ENCODE measurements at regions not wholly inside any gene's neighbourhood (a gene's known extent, or its start where the extent isn't known, plus 50 kb on each side); places are given as distances from the start of the nearest gene placed in this dataset.
A peak's percentile ranks its signal among the peaks of the same experiment; 100 is the strongest.
"Not testable (repeated sequence)": the region's sequence is repeated elsewhere in the genome, so short reads cannot be mapped to it uniquely, and the experiment has no call there.

DNA sequence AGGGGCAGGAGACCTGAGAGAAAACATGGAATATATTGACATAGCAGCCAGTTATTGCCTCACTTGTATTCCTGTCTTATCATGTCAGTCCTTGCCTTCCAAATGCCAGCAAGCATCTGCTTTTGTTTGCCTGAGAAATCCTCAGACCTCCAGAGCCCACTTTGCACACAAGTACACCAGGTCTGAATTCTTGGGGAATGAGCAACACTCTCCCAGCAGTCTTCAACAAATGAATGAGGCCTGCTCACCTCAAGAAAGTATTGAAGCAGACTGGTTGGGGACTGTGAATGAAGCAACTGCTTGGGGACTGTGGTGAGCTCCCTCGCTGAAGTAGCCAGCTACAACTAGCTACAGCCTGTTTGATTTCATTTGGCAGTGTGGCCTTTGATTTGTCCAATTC is 172.8 kb upstream of the SPTLC3 start:
- no peak for DNase-seq

DNA sequence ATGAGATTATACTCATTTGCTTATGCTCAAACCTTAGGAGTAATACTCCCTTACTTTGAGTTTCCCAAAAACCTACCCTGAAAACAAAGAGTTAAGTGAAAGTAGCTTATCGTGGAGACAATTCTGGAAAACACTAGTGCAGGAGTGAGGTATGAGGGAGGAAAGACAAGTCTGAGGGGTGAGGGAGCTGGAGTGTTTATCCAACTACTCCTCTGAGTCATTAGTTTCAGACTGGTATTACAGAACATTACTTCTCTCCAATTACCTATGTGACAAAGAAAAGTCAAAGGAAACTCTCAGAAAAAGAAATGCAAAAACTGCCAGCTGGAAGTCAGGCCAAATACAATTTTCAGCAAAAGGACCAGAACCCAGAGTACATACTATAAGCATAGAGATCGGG is 171.1 kb upstream of the SPTLC3 start:
- DNase-seq = no peak

DNA sequence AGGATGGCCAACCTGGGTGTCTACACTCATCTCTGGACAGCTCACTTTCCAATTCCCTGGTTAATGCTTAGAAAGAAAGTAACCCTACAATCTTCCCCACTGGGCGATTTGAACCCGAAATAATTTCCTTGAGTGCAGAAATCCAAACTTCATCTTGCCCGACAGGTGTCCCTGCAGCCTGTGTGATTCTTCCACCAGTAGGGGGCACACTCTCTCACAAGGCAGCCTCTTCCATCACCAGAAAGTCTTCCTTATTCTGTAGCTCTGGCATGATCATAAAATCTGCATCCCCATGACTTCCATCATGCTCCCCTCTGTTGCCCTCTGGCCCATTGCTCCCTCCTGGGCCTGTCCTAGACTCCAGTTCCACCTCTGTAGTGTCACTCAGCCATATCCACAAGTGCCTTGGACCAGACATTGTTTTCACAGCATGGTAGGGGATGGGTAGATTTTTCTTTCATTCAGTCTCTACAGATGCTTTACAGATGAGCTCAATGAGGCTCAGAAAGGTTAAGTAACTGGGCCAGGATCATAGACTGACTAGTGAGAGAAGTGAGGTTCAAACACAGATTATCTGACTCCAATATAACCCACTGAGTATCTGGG is 170.4 kb upstream of the SPTLC3 start:
- no peak for DNase-seq

DNA sequence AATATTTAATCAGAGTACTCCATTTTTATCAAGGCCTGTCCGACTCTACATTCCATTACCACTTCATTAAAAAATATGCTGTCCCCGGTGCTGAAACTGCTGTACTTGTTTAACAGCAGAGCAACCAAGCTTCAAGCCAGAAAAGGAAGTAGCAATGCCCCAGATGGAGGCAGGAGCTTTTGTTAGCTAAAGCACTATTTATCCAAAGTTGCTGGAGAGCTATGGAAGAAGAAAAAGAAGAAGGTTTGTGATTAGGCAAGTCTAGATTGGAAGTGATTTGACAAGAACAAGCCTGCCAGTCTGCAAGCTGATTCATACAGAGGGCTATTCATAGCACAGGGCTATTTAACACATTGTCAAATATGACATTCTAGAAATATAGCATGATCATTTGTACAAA is 160.9 kb upstream of the SPTLC3 start:
- no peak for DNase-seq

DNA sequence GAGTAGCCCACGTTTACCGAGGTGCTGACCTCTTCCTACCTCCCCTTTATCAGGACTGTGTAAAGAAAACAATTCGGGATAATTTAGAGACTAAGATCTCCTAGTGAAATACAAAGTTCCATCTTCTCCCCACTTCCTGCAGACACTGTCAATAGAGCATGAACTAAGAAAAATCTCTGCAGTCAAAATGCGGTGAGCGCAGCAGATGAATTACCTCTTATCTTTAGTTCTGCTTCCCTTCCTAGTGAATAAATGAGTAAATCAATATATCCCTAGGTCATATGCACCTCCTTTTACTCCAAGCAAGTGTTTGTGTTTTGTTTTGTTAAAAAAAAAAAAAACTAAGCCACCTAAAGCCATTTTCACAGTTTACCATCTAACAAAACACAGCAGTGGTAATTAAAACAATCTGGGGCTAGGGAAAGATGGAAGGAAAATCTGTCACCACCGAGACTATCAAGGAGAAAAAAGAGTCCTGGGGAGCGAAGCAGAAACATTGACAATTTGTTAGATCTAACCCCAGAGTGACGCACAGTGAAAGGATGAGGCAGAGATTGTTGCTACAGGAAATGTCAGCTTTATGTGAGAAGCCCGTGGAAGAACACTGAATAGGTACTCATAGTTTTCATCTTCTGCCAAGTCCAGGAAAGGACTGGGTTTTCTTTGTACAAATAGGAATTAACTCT is 159.4 kb upstream of the SPTLC3 start:
- DNase-seq = no peak

DNA sequence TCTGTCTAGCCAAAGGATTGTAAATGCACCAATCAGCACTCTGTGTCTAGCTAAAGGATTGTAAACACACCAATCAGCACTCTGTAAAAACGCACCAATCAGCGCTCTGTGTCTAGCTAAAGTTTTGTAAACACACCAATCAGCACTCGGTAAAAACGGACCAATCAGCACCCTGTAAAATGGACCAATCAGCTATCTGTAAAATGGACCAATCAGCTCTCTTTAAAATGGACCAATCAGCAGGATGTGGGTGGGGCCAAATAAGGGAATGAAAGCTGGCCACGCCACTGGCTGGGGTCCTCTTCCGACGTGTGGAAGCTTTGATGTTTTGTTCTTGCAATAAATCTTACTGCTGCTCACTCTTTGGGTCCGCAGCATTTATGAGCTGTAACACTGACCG is 151.1 kb upstream of the SPTLC3 start:
- not testable (repeated sequence) for DNase-seq

DNA sequence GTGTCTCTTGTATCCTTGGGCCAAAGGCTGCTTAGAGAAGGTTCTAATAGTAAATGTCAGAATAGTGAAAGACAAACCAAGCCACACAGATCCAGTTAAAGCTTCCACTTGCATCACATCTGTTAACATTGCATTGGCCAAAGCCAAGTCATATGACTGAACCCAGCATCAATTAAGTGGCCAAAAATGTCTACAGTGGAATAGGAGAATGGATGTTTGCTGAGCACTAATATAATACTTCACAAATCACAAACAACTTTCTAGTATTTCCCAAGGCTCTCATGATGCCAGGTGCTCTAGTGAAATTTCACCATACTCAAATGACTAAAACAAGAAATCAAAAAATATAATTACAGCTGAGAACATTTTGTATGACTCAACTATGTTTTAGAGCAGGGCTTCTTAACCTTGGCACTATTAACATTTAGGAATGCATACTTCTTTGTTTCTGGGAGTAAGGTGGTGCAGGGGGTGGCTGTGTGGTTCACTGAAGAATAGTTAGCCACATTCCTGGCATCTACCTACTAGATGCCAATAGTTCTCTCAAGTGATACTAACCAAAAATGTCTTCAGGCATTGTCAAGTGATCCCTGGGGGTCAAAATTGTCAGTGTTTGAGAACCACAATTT is 148.0 kb upstream of the SPTLC3 start:
- no peak for DNase-seq

DNA sequence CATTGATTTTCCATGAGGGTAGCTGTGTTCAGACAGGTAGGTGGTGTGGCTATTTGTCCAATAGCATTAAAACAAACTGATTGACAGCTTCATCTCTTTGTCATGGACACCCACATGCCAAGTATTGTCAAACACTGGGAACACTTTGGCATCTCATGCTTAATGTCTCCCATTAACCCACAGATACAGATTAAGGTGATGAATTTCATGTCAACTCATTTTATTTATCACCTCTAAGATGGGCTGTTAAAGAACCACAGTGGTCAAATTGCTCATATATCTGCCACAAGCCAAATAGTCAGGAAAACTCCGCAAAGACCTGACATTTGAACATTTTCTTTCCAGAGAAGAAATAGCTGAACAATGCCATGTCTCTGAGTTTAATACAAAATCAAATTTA is 139.1 kb upstream of the SPTLC3 start:
- no peak for DNase-seq

DNA sequence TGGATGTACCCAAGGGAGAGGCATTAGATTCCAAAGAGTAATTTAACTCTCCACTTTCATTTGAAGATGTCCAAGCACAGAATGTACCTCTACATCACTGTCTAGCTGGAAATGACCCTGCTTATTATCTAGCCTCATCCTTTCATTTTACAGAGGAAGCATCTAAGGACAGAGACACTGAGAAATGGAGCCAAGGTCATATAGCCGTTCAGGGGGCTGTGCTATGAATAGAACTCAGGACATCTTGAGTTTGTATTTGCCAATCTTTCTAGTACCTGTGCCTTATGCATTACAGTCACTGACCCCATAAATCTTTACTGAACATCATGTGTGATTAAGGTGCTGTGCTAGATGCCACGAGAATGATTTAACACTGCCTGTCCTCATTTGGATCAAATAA is 138.2 kb upstream of the SPTLC3 start:
- no peak for DNase-seq

DNA sequence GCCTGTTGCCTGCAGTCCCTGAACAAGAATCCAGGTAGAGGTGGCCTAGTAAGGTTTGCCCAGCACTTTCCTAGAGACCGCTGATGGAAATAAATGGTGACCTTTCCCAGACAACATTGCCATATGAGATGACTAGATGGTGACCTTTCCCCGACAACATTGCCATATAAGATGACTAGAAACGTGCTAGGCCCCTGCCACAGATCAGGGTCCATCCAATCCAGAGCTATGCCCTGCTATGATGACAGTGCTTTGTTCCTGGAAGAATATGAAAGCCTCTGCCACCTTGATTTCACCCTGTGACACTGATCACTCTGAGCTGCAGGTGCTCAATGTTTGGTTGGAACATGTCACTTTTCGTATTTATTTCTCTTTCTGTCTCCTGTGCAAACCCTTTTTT is 133.8 kb upstream of the SPTLC3 start:
- no peak for DNase-seq

DNA sequence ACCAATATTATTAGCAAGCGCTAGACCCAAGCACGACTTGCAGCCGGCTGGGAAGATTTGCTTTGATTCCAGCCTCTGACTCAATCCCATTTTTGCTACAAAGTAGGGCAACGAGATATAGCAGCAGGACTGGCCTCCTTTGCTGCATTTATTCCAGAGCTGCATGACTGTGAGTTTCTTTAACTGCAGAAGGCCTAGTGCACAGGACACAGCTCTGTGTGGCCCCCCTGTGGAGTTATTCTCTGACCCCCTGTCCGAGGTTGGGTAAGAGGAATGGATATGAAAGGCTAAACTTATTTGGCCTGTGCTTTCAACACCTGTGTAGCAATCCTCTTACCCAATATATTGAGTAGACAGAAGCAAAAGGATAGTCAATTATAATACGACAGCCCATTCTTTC is 133.3 kb upstream of the SPTLC3 start:
- DNase-seq = peak; percentile 8

DNA sequence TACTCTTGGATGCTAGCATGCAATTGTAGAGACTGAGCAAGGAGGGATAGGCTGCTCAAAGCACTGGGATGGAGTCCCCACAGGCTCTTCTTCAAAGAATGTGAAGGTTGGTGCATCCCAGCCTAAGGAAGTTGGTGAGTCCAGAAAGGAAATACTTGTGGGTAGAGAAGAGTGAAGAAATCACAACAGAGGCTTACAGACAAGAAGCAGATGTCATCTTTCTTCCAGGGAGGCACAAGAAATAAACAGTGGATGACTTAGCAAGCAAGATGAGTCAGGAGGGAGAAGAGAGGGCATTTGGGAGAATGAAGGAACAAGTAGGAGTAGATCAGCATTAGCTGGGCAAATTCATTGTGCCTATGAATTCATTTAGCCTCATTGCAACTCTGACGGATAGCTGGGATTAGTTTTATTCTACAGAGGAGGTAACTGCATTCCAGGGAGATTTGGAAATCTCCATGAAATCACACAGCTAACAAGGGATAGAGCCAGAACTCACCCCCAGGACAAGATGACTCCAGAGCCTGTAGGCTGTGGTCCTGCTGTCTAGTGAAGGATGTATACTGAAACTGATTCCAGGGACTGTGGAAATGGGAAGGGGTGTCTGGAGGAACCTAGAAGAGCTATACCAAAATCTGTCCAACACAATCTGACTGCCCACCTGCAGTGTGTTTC is 125.8 kb upstream of the SPTLC3 start:
- no peak for DNase-seq

DNA sequence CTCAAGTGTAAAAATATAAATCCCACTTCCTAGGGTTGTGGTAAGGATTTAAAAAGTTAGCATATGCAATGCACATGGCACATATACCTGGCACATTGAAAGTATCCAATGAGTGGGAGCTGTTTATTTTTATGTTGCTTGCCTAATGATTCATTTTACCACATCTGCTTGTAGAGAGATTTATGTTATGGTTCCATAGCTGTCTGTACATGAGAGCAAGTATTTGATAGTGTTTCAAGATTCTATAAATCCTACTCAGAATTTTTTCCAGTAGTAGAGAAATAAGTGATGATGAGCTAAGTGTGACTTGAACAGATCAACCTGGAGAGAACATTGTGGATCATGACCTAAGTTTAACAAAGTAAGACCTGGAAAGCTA is 125.3 kb upstream of the SPTLC3 start:
- no peak for DNase-seq

DNA sequence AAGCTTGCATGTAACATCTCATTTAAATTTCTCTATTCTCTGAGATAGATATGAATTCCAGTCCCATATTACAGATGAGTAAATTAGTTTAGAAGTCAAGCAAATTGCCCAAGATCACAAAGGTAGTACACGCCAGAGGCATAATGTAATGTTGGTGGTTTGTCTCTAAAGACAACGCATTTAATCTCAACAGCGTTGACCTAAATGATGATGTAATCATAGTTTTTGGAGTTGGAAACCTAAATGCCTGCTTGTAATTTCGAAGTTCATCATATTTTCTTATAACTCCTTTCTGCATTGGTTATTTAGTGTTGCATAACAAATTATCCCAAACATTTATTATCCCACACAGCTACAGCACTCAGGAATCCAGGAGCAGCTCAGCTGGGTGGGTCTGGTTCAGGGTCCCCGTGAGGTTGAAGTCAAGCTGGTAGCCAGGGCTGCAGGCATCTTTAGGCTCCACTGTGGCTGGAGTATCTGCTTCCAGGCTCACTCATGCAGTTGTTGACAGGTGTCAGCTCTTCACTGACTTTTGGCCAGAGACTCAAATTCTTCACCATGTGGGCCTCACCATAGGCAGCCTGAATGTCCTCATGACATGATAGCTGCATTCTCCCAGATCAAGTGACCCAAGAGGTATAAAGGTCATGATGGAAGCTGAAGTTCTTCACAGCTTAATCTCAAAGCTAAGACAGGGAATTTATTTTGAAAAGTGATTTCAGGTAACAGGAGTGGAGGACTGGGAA is 122.0 kb upstream of the SPTLC3 start:
- no peak for DNase-seq

DNA sequence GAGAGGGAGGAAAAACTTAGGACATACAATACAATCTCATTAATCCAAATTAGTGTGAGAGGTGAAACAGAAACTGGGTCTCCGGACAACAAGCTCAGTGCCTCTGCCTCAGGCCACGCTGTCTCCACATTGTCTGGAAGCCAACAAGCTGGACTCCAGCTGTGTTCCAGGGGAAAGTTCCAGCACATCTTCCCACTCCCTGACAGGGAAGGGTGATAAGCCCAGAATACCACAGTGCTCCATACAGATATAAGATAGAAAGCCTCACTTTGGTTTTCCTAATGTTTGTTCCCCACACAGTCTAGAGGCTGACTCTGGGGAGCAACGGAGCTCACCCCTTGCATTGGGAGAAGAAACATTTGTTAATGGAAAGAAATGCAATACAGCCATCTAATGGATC is 117.1 kb upstream of the SPTLC3 start:
- DNase-seq = no peak

DNA sequence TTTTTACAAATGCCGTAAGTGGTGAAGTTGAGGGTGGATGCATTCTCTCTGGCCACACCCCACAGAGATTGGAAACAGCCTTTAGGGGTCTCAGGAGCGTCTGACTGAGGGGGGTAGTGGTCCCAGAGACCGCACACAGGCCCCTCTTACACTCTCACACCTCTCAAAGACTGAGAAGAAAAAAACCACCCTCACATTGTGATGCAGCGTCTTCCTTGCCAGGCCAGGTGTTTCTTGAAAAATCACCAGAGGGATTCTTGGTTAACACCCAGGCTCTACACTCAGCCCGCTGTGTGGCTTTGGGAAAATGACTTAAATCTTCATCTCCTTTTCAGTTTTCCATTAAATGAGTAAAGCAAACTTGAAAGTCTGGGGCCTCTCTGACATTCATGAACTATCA is 115.8 kb upstream of the SPTLC3 start:
- no peak for DNase-seq

DNA sequence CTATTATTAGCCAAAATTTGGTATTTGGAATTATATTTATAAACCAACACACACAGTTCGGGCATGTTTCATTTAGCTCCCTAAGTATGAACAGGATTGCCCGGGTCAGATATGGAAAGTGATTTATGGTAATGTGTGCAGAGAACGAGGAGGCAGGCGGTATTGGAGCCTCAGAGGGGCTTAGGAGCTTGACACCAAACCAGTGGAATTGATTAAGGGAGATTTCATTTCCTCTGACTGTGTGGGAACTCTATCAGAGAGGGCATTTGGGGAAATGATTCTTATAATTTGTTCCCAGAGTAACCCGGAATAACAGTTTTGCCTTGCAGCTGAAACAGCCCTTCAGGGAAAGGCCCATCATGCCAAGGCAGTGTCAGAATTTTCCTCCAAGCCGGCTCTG is 115.1 kb upstream of the SPTLC3 start:
- no peak for DNase-seq

DNA sequence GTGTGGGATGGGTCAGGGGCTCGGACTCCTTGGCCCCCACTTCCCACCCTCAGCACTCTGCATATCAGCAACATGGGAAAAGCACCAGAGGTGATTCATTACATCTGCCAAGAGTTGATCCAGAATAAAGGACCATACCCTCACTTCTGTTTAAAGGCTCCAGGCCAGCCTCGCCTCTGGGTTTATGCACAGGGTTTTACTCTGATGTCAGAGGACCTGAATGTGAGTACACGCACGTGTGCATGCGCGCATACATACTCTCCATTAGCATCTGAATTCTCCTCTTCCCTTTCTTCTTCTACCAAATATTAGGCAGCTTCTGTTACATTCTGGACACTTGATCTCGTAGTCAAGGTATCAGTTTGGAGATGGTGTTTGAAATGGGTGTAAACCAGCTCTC is 114.7 kb upstream of the SPTLC3 start:
- no peak for DNase-seq

DNA sequence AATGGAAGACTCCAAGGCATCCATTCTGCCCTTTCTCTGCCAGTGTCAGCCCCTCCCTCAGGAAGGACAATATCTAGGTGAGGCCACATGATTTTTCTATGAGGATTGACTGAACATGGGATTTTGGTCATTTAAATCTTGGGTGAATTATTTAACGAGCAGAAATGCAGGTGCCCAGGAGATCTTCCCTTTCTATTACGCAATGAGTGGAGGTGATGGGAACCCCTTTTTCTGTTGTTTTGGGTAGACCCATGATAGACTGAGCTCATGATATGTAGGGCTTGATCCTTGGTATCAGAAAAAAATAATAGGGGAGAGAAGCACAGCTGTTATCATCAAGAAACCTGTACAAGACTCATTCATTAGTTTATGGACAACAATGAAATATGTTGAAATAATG is 112.6 kb upstream of the SPTLC3 start:
- no peak for DNase-seq

DNA sequence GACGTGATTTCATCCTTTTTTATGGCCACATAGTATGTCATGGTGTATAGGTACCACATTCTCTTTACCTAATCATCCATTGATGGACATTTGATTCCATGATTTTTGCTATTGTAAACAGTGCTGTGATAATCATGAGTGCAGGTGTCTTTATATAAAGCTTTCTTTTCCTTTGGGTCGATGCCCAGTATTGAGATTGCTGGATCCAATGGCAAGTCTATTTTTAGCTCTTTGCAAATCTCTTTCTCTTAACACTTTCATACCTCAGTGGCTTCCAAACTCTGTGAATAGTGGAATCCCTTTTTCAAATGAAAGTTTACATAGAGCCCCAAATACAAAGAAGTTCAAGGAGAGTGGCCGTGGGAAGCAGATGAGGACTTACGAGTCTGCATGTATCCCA is 105.8 kb upstream of the SPTLC3 start:
- DNase-seq = no peak

DNA sequence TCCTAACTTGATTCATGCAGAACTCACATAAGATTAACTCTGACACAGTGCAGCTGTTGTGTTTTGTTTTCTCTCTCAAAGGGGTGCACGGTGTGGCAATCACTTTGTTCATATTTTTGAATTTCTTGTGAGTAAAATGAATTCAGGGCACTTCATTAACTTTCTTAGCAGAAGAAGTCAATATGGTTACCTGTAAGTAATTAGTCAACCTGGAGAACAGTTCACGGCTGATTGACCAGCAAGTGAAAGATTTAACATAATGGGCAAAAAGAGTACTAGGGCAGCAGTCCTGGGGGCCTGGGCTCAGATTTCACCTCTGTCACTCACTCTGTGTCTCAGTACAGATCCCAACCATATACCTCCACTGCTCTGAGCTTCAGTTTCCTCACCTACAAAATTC is 102.4 kb upstream of the SPTLC3 start:
- no peak for DNase-seq

DNA sequence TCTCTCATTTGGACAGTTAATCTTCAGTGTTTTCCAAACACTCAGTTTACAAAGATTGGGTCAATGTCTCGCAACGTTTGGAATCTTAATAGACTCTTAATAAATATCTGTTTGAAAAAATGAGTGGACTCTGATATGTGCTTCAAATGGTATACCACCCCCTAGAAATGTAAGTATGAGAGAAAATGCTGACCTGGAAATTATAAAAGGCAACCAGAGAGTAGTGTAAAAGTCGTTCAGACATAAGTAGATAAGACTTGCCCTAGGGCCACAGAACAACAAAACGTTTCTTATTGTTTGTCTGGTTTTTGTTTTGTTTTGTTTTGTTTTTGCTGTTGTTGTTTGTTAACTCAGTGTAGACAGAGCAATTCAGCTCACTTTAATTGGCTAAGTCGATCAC is 97.4 kb upstream of the SPTLC3 start:
- DNase-seq = no peak

Measured in occipital lobe (tissue), 1 donor.